ENCODE measurements at regions not wholly inside any gene's neighbourhood (a gene's known extent, or its start where the extent isn't known, plus 50 kb on each side); places are given as distances from the start of the nearest gene placed in this dataset.

DNA sequence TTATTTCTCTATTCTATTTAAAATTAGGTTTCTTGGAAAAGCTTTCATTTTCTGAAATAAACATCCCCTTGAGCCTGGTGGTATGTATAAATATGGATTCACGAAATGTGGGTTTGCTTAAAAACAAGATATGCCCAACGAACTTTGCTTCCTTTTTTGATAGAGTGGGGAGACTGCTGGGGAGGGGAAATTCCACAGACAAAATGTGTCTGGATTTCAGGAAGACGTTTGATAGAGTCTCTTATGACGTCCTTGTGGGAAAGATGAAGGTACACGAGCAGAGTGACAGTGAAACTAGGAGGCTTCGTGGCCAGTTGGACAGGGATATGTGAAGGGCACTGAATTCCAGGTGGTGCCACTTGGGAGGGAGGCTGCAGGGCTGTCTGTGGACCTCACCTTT is 84.5 kb upstream of the RPS23 start:
- TF ChIP-seq, protein P1, sequence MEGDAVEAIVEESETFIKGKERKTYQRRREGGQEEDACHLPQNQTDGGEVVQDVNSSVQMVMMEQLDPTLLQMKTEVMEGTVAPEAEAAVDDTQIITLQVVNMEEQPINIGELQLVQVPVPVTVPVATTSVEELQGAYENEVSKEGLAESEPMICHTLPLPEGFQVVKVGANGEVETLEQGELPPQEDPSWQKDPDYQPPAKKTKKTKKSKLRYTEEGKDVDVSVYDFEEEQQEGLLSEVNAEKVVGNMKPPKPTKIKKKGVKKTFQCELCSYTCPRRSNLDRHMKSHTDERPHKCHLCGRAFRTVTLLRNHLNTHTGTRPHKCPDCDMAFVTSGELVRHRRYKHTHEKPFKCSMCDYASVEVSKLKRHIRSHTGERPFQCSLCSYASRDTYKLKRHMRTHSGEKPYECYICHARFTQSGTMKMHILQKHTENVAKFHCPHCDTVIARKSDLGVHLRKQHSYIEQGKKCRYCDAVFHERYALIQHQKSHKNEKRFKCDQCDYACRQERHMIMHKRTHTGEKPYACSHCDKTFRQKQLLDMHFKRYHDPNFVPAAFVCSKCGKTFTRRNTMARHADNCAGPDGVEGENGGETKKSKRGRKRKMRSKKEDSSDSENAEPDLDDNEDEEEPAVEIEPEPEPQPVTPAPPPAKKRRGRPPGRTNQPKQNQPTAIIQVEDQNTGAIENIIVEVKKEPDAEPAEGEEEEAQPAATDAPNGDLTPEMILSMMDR (IDR thresholded peaks at IDR 0.05; ENCODE audit: borderline replicate concordance, insufficient read depth, low read depth, low read length): no peak
- H3K4me3 ChIP-seq (ENCODE audit: low read depth, low read length): no peak overlapping the region

DNA sequence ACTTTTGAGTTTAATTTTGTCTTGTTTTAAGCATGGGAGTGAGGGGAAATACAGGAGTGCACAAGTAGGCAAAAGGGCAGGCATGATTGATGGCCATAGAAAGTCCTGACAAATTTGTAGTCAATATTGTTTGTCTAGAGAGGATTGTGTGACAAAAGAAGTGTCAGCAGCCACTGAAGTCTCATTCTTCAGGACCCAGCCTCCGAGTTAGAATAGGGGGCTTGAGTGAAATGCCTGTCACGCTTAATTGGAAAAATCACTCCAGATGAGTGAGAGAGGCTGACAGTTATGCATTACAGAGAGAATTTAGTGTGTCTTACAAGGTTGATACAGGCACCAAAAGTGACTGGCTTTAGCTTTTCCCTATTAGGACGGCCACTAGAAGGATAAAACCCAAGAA is 81.9 kb upstream of the RPS23 start:
- no peak overlapping the region for H3K4me3 ChIP-seq (ENCODE audit: low read depth, low read length)
- TF ChIP-seq, protein P1 (IDR thresholded peaks at IDR 0.05; ENCODE audit: borderline replicate concordance, insufficient read depth, low read depth, low read length): no peak

DNA sequence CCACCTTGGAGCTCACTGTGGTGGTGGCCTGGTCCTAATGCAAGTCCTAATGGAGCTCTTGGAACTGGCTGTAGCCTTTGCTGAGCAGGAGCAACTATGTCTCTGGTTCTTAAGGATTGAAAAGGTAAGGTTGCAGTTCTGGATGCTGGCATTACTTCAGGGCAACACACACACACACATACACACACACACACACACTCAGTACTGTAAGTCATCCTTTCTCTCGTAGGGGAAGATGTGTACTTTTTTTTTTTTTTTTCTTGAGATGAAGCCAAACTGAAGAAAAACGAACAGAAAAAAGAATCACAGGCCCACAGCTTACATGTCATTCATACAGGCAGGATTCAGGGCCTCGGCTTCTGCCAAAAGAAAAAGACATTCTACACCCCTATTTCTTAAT is 81.1 kb upstream of the RPS23 start:
- TF ChIP-seq, protein P1 (IDR thresholded peaks at IDR 0.05; ENCODE audit: borderline replicate concordance, insufficient read depth, low read depth, low read length): no peak
- no peak overlapping the region for H3K4me3 ChIP-seq (ENCODE audit: low read depth, low read length)

DNA sequence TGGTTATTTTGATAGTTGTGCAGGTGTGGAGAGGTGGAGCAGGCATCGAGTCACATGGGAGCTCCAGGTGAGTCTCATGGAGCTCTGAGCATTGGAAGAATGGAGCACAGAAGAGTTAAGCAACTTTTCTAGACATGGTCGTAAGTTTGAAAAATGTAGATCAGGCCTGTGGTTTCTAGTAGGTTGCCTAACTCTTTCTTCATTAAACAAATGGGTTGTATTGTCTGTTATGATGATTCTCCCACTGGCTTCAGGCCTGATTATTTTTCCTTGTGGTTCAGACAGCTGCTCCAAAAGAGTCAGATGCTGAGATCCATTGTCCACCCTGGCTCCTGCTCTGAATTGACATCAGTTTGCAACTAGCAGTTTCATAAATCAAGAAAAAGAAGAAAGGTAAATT is 80.3 kb upstream of the RPS23 start:
- TF ChIP-seq, protein P1 (IDR thresholded peaks at IDR 0.05; ENCODE audit: borderline replicate concordance, insufficient read depth, low read depth, low read length): no peak
- no peak overlapping the region for H3K4me3 ChIP-seq (ENCODE audit: low read depth, low read length)

DNA sequence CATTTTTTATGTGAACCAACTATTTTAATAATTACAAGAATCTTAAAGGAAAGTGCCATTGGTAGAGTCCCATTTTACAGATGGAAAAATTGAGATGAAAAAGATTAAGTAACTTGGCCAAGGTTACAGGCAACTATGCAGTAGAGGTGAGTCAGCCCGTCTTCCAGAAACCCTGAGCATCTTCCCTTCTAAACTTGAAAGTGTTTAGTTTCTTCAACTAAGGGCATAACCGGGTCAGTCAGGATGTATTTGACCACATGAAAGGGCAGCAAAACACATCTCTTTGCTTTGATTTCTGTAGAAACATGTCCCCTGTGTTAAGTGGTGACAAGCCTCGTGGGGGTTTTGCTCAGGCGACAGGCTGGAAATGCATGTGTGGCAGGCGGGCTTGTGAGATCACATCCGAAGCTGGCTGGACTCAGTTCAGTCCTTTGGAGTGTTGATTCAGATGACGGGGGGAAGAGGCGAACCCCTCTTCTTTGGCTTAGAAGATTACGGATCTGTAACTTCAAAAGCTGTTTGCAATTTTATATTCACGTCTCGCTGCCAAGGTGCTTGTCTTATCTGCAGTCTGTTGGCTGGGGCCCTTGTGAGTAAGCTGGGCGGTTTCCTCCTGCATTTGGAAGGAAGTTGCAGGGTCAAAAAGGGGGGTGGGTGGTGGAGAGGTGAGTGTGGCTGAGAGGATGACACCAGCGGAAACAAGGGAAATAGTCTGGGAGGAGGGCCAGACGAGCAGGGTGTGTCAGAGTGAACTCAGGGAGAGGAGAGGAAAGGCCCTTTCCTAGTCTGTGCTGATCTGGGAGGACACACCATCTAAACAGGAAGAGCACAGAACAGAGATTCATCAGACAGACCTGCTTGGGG is 78.9 kb upstream of the RPS23 start:
- no peak overlapping the region for H3K4me3 ChIP-seq (ENCODE audit: low read depth, low read length)

DNA sequence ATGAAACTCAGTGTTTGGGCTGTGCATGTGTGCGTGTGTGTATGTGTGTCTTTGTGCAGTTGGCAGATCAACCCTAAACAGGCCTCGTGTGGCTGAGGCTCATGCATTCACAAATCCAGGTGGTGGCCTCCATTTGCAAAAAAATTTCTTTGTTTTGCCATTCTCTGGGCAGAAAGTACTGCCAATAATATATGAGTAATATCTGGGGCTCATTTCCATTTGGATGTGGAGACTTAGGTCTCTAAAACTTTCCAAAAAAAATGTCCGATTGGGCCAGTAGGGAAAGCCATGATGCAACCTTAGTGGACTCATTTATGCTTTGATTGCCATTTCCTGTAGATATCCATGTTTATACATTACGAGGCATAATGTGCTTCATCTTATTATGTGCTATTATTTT is 77.9 kb upstream of the RPS23 start:
- TF ChIP-seq, protein P1 (IDR thresholded peaks at IDR 0.05; ENCODE audit: borderline replicate concordance, insufficient read depth, low read depth, low read length): no peak

More for the DNA sequence above, 78.9 kb upstream of the RPS23 start:
- TF ChIP-seq, protein P1 (IDR thresholded peaks at IDR 0.05; ENCODE audit: borderline replicate concordance, insufficient read depth, low read depth, low read length): no peak

DNA sequence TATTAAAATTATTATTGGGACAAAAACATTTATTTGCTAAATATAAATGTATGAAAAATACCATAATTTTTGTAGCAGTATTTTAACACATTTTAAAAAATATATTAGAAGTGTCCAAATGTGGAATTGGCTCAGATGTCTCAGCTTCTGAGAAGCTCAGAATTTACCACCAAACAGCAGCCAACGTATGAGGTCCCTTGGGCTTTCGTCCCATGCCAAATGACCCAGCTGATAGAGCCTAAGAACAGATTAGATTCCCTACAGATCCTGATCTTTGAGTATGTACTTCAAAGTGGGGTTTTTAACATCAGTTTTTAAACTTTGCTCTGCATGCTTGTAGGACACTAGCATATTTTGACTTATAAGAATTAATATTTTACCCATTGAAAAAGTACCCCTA is 77.3 kb upstream of the RPS23 start:
- TF ChIP-seq, protein P1 (IDR thresholded peaks at IDR 0.05; ENCODE audit: borderline replicate concordance, insufficient read depth, low read depth, low read length): no peak

More for the DNA sequence above, 77.9 kb upstream of the RPS23 start:
- H3K4me3 ChIP-seq (ENCODE audit: low read depth, low read length): no peak overlapping the region

More for the DNA sequence above, 77.3 kb upstream of the RPS23 start:
- H3K4me3 ChIP-seq (ENCODE audit: low read depth, low read length): no peak overlapping the region

All from GM12875 (cell line).